ENCODE measurements at regions not wholly inside any gene's neighbourhood (a gene's known extent, or its start where the extent isn't known, plus 50 kb on each side); places are given as distances from the start of the nearest gene placed in this dataset.
"Not testable (repeated sequence)": the region's sequence is repeated elsewhere in the genome, so short reads cannot be mapped to it uniquely, and the experiment has no call there.

DNA sequence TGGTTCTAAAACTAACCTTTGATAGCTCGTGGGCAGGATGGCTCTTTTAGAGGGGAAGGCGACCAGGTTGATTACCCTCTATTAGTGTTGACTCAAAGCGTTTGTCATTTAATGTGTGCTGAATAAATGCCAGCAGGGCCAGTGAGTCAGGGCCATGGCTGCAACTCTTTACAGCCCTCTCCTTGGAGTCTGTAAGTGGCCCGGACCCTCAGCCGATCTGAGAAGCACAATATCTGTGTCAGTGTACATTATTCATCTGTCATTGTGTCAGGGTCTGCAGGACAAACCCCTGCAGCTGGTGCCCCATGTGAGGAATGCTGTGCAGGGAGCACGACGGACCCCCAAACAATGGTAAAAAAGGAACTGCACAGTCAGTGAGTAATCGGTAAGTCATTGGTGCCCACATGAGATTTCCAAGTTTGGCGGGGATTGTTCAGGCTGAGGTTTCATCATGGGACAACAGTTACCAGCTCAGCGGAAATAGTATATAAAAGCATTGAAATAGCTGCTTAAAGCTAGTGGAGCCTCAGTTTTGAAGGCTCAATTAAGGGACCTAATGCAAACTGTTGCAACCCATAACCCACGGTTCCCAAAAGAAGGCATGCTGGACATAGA, 139.1 kb downstream of the ZNF675 start:
- TF ChIP-seq, protein P1, sequence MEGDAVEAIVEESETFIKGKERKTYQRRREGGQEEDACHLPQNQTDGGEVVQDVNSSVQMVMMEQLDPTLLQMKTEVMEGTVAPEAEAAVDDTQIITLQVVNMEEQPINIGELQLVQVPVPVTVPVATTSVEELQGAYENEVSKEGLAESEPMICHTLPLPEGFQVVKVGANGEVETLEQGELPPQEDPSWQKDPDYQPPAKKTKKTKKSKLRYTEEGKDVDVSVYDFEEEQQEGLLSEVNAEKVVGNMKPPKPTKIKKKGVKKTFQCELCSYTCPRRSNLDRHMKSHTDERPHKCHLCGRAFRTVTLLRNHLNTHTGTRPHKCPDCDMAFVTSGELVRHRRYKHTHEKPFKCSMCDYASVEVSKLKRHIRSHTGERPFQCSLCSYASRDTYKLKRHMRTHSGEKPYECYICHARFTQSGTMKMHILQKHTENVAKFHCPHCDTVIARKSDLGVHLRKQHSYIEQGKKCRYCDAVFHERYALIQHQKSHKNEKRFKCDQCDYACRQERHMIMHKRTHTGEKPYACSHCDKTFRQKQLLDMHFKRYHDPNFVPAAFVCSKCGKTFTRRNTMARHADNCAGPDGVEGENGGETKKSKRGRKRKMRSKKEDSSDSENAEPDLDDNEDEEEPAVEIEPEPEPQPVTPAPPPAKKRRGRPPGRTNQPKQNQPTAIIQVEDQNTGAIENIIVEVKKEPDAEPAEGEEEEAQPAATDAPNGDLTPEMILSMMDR (conservative IDR thresholded peaks at IDR 0.05; ENCODE audit: low read depth, low read length), result no peak
- DNase-seq (ENCODE audit: low read depth), result no peak
- no peak overlapping the region for H3K4me3 ChIP-seq (ENCODE audit: low read depth, low read length)

DNA sequence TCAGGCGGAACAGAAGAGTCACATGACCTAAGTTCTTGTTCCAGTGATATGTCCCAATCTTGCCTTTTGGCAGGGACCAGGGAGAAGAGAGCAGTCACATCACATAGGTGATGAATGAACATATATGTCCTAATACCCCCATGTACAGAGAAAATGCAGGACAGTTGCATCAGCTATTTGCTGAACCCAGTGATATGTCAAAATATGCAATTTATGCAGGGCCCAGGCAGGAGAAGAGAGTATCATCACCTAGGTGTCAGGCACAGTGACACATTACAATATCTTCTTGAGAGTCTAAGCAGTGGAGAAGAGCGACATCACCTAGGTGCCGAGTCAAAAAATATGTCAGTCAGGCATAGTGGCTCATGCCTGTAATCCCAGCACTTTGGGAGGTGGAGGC, 139.9 kb downstream of the ZNF675 start:
- TF ChIP-seq, protein P1 (conservative IDR thresholded peaks at IDR 0.05; ENCODE audit: low read depth, low read length), result no peak
- DNase-seq (ENCODE audit: low read depth), result no peak
- H3K4me3 ChIP-seq (ENCODE audit: low read depth, low read length), result no peak overlapping the region

DNA sequence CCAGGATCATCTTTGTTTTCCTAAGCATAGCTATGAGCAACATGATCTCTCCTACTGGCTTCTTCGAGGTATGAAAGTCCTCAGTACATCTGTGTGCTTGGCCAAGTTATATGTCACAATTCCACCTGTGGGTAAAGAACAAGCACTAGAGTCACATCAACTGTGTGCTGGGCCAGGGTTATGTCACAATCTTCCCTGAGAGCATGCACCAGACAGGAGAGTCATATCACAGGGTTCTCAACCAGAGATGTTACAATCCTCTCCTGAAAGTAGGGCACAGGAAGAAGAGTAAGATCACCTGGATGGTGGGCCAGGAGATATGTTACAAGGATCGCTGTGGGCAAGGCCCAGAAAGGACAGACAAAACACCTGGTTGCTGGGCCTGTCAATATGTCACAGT, 143.7 kb downstream of the ZNF675 start:
- DNase-seq (ENCODE audit: low read depth), result no peak
- no peak overlapping the region for H3K4me3 ChIP-seq (ENCODE audit: low read depth, low read length)
- TF ChIP-seq, protein P1 (conservative IDR thresholded peaks at IDR 0.05; ENCODE audit: low read depth, low read length), result no peak

DNA sequence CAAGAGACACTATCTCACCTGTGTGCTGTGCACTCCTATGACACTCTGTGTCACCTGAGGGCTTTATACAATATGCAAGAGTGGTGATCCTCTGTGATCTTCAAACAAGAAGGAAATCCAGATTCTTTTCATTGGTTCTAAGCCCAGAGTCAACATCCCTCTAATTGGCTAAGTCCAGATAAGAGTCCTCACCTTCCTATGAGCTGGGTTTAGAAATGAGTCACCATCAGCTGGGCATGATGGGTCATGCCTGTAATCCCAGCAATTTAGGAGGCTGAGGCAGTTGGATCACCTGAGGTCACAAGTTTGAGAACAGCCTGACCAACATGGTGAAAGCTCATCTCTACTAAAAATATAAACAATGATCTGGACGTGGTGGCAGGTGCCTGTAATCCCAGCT, 144.4 kb downstream of the ZNF675 start:
- TF ChIP-seq, protein P1 (conservative IDR thresholded peaks at IDR 0.05; ENCODE audit: low read depth, low read length), result no peak
- no peak for DNase-seq (ENCODE audit: low read depth)
- H3K4me3 ChIP-seq (ENCODE audit: low read depth, low read length), result no peak overlapping the region

- TF ChIP-seq, protein P1 (conservative IDR thresholded peaks at IDR 0.05; ENCODE audit: low read depth, low read length), result no peak
- no peak overlapping the region for H3K4me3 ChIP-seq (ENCODE audit: low read depth, low read length)
- no peak for DNase-seq (ENCODE audit: low read depth)
Observed at GRCh38 chr19:23541991-23542390, 145.0 kb downstream of the ZNF675 start.

DNA sequence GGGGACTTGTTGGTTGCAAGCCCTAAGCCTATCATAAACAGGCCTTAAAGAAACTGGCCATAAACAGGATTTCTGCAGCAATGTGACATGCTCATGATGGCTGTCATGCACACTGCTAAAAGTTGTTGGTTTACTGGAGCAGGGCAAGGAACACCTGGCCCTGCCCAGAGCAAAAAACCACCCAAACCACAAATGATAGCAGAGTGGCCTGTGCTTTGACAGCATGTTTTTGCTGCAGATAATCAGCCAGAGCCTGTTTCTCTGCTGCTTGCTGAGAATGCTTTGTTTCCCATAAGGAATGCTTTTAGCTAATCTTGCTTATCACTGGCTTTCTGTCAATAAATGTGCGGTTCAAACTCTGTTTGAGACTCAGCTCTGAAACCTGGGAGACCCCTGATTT, 144.9 kb upstream of the ZNF91 start:
- not testable (repeated sequence) for DNase-seq (ENCODE audit: low read depth); H3K4me3 ChIP-seq (ENCODE audit: low read depth, low read length)

DNA sequence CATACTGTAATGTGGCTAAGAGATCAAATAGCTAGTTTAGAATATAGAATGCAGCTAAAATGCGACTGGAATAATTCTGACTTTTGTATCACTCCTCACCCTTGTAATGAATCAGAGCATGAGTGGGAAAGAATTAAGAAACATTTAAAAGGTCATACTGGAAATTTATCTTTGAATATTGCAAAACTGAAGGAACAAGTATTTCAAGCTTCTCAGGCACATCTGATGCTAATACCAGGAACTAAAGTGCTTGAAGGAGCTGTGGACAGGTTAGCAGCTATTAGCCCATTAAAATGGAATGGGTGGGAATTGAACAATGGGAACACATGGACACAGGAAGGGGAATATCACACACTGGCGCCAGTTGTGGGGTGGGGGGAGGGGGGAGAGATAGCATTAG, 144.2 kb upstream of the ZNF91 start:
- H3K4me3 ChIP-seq (ENCODE audit: low read depth, low read length), result no peak overlapping the region
- TF ChIP-seq, protein P1 (conservative IDR thresholded peaks at IDR 0.05; ENCODE audit: low read depth, low read length), result no peak

DNA sequence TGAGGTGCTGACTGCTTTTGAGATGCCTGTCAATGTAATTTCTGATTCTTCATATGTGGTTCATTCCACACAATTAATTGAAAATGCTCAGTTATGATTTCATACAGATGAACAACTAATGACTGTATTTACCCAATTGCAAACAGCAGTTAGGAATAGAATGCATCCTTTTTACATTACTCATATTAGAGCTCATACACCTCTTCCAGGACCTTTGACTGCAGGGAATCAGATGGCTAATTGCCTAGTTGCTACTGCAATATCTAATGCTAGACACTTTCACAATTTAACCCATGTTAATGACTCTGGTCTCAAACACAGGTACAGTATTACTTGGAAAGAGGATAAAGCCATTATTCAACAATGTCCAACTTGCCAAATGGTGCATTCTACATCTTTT, 141.9 kb upstream of the ZNF91 start:
- not testable (repeated sequence) for H3K4me3 ChIP-seq (ENCODE audit: low read depth, low read length)

More for the DNA sequence above, 144.2 kb upstream of the ZNF91 start:
- no peak for DNase-seq (ENCODE audit: low read depth)

GRCh38 chr19:23536341-23536740, 141.1 kb upstream of the ZNF91 start:
- DNase-seq (ENCODE audit: low read depth); H3K4me3 ChIP-seq (ENCODE audit: low read depth, low read length): not testable (repeated sequence)

More for the DNA sequence above, 141.9 kb upstream of the ZNF91 start:
- not testable (repeated sequence) for DNase-seq (ENCODE audit: low read depth)

DNA sequence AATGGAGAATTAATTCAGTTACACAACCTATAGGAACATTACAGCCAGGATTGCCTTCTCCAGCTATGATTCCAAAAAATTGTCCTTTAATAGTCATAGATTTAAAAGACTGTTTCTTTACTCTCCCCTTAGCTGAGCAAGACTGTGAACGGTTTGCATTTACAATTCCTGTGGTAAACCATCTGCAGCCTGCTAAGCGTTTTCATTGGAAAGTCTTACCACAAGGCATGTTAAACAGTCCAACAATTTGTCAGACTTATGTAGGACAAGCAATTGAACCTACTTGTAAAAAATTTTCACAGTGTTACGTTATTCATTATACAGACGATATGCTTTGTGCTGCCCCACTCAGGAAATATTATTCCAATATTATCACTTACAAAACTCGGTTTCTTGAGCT, 140.6 kb upstream of the ZNF91 start:
- not testable (repeated sequence) for H3K4me3 ChIP-seq (ENCODE audit: low read depth, low read length); DNase-seq (ENCODE audit: low read depth)

DNA sequence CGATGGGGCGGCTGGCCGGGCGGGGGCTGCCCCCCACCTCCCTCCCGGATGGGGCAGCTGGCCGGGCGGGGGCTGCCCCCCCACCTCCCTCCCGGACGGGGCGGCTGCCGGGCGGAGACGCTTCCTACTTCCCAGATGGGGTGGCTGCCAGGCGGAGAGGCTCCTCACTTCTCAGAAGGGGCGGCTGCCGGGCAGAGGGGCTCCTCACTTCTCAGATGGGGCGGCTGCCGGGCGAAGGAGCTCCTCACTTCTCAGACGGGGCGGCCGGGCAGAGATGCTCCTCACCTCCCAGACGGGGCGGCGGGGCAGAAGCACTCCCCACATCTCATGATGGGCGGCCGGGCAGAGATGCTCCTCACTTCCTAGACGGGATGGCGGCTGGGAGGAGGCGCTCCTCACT, 138.2 kb upstream of the ZNF91 start:
- DNase-seq (ENCODE audit: low read depth); H3K4me3 ChIP-seq (ENCODE audit: low read depth, low read length): not testable (repeated sequence)

Measured in epithelial cell of proximal tubule (primary cell).